SU-DHL-6 (cell line): ENCODE measurements at regions not wholly inside any gene's neighbourhood (a gene's known extent, or its start where the extent isn't known, plus 50 kb on each side); places are given as distances from the start of the nearest gene placed in this dataset.
"Not testable (repeated sequence)": the region's sequence is repeated elsewhere in the genome, so short reads cannot be mapped to it uniquely, and the experiment has no call there.

Experiments
- CTCF ChIP-seq: fragments of 200-600 bp; sonication (generic); IDR thresholded peaks from one replicate; pipeline ENCODE4 v1.5.1; 2017; ENCODE audit warnings: antibody characterized with exemption, mild to moderate bottlenecking, low read length, moderate library complexity; ENCODE audit not compliant: insufficient read depth, poor library complexity, severe bottlenecking
- EZH2phosphoT487 ChIP-seq: fragments of 200-600 bp; sonication (generic), shearing (Covaris generic); conservative IDR thresholded peaks from 2 replicates; pipeline ENCODE4 v1.6.1; 2018; ENCODE audit warnings: mild to moderate bottlenecking, antibody characterized with exemption, low read length, moderate library complexity, mixed read lengths

DNA sequence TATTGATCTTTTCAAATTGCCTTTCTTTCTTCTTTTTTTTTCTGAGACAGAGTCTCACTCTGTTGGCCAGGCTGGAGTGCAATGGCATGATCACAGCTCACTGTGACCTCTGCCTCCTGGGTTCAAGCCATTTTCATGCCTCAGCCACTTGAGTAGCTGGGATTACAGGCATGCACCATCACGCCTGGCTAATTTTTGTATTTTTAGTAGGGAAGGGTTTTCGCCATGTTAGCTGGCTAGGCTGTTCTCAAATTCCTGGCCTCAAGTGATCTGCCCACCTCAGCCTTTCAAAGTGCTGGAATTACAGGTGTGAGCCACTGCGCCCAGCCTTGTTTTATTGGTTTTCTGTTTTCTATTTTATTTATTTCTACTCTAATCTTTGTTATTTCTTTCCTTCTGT is 82.7 kb upstream of the NUDT6 start:
- TF ChIP-seq CTCF, EZH2phosphoT487: not testable (repeated sequence)
